HepG2 (cell line): ENCODE measurements at regions not wholly inside any gene's neighbourhood (a gene's known extent, or its start where the extent isn't known, plus 50 kb on each side); places are given as distances from the start of the nearest gene placed in this dataset.

Source experiments
- ATF1 ChIP-seq: IDR thresholded peaks from 2 replicates; pipeline ENCODE4 v1.6.1; 2016; ENCODE audit warnings: mild to moderate bottlenecking, control low read depth
- CTCF ChIP-seq: sonication (generic); formaldehyde crosslinking; IDR thresholded peaks from 2 replicates; pipeline ENCODE4 v1.5.0; 2020; ENCODE audit warnings: mild to moderate bottlenecking, missing genetic modification reagents, moderate library complexity
- EZH2 ChIP-seq: conservative IDR thresholded peaks from 2 replicates; pipeline ENCODE4 v1.6.1; 2012; ENCODE audit warnings: mild to moderate bottlenecking, low read depth, low read length, moderate library complexity
- FLYWCH1 ChIP-seq: sonication (generic); formaldehyde crosslinking; IDR thresholded peaks from 2 replicates; pipeline ENCODE4 v1.8.1; 2023; ENCODE audit warnings: mild to moderate bottlenecking, missing genetic modification reagents
- FOXK2 ChIP-seq: fragments of 450-650 bp; IDR thresholded peaks from 2 replicates; pipeline ENCODE4 v1.6.1; 2016
- IRF1 ChIP-seq: sonication (generic); formaldehyde crosslinking; IDR thresholded peaks from 2 replicates; pipeline ENCODE4 v1.4.0; 2020; ENCODE audit warnings: low read depth, mild to moderate bottlenecking, missing genetic modification reagents
- ZBTB8A ChIP-seq: sonication (generic); formaldehyde crosslinking; IDR thresholded peaks from 2 replicates; pipeline ENCODE4 v1.4.0; 2020; ENCODE audit warnings: mild to moderate bottlenecking, low read depth, missing genetic modification reagents, borderline replicate concordance
- ZEB1 ChIP-seq: IDR thresholded peaks from 2 replicates; pipeline ENCODE4 v1.6.1; 2012; ENCODE audit warnings: mild to moderate bottlenecking, low read depth, inconsistent platforms; ENCODE audit not compliant: insufficient replicate concordance
- ZNF317 ChIP-seq: sonication (generic); formaldehyde crosslinking; IDR thresholded peaks from 2 replicates; pipeline ENCODE4 v1.5.0; 2020; ENCODE audit warnings: mild to moderate bottlenecking, missing genetic modification reagents
- TF ChIP-seq, protein P1 (sequence below): sonication (generic); formaldehyde crosslinking; IDR thresholded peaks from 2 replicates; pipeline ENCODE4 v1.5.1; 2020; ENCODE audit warnings: mild to moderate bottlenecking, missing genetic modification reagents

- TF ChIP-seq IRF1 (CRISPR knock-in tag) (no peak), FOXK2 (no peak), ZEB1 (no peak), EZH2 (no peak), CTCF (CRISPR knock-in tag) (no peak), FLYWCH1 (CRISPR knock-in tag) (no peak), ZNF317 (CRISPR knock-in tag) (no peak), ATF1 (CRISPR knock-in tag) (no peak), ZBTB8A (CRISPR knock-in tag) (no peak)
- TF ChIP-seq, protein P1, sequence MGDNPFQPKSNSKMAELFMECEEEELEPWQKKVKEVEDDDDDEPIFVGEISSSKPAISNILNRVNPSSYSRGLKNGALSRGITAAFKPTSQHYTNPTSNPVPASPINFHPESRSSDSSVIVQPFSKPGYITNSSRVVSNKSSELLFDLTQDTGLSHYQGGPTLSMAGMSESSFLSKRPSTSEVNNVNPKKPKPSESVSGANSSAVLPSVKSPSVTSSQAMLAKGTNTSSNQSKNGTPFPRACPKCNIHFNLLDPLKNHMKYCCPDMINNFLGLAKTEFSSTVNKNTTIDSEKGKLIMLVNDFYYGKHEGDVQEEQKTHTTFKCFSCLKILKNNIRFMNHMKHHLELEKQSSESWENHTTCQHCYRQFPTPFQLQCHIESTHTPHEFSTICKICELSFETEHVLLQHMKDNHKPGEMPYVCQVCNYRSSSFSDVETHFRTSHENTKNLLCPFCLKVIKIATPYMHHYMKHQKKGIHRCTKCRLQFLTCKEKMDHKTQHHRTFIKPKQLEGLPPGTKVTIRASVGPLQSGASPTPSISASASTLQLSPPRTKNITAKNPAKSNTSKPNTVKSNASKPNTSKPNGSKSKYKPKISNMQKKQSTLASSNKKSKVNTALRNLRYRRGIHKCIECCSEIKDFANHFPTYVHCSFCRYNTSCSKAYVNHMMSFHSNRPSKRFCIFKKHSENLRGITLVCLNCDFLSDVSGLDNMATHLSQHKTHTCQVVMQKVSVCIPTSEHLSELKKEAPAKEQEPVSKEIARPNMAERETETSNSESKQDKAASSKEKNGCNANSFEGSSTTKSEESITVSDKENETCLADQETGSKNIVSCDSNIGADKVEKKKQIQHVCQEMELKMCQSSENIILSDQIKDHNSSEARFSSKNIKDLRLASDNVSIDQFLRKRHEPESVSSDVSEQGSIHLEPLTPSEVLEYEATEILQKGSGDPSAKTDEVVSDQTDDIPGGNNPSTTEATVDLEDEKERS (CRISPR knock-in tag): no peak
These were observed 1557.0 kb downstream of the MRPL39 start for GRCh38 chr21:24050231-24050630.
